ENCODE measurements at regions not wholly inside any gene's neighbourhood (a gene's known extent, or its start where the extent isn't known, plus 50 kb on each side); places are given as distances from the start of the nearest gene placed in this dataset.
"Not testable (repeated sequence)": the region's sequence is repeated elsewhere in the genome, so short reads cannot be mapped to it uniquely, and the experiment has no call there.

GRCh38 chr5:97967292-97967691, 784.2 kb upstream of the RIOK2 start:
- no peak for DNase-seq

GRCh38 chr5:97968346-97968745, 785.3 kb upstream of the RIOK2 start:
- no peak for DNase-seq

- DNase-seq = no peak
These were observed 793.7 kb upstream of the RGMB start for GRCh38 chr5:97979740-97980139.

- no peak for DNase-seq
These were observed 793.2 kb upstream of the RGMB start for GRCh38 chr5:97980291-97980690.

GRCh38 chr5:97986069-97986468, 787.4 kb upstream of the RGMB start:
- DNase-seq = no peak

GRCh38 chr5:97991236-97991635, 782.2 kb upstream of the RGMB start:
- no peak for DNase-seq

- no peak for DNase-seq
These were observed 774.5 kb upstream of the RGMB start for GRCh38 chr5:97998941-97999340.

GRCh38 chr5:98004463-98004862, 769.0 kb upstream of the RGMB start:
- no peak for DNase-seq

GRCh38 chr5:98016771-98017170, 756.7 kb upstream of the RGMB start:
- DNase-seq = no peak

- not testable (repeated sequence) for DNase-seq
These were observed 743.2 kb upstream of the RGMB start for GRCh38 chr5:98030273-98030672.

GRCh38 chr5:98031036-98031435, 742.4 kb upstream of the RGMB start:
- not testable (repeated sequence) for DNase-seq

GRCh38 chr5:98031496-98031895, 742.0 kb upstream of the RGMB start:
- DNase-seq = no peak

- no peak for DNase-seq
These were observed 741.5 kb upstream of the RGMB start for GRCh38 chr5:98031926-98032325.

- no peak for DNase-seq
These were observed 731.8 kb upstream of the RGMB start for GRCh38 chr5:98041661-98042060.

GRCh38 chr5:98042521-98042920, 730.9 kb upstream of the RGMB start:
- DNase-seq = no peak

- no peak for DNase-seq
These were observed 730.5 kb upstream of the RGMB start for GRCh38 chr5:98042961-98043360.

- DNase-seq = no peak
These were observed 722.9 kb upstream of the RGMB start for GRCh38 chr5:98050583-98050982.

- no peak for DNase-seq
These were observed 720.3 kb upstream of the RGMB start for GRCh38 chr5:98053170-98053569.

GRCh38 chr5:98060148-98060547, 713.3 kb upstream of the RGMB start:
- DNase-seq = no peak

GRCh38 chr5:98064118-98064685, 709.3 kb upstream of the RGMB start:
- DNase-seq = no peak

GRCh38 chr5:98065261-98065909, 708.1 kb upstream of the RGMB start:
- DNase-seq = no peak

GRCh38 chr5:98066910-98067309, 706.6 kb upstream of the RGMB start:
- no peak for DNase-seq

- no peak for DNase-seq
These were observed 703.5 kb upstream of the RGMB start for GRCh38 chr5:98069876-98070512.

- DNase-seq = no peak
These were observed 700.5 kb upstream of the RGMB start for GRCh38 chr5:98072921-98073320.

GRCh38 chr5:98076501-98076900, 697.0 kb upstream of the RGMB start:
- peak; percentile 82 for DNase-seq

Measured in NCI-H82 (cell line).